Astrocyte (in vitro differentiated cells and primary cell): ENCODE measurements at regions not wholly inside any gene's neighbourhood (a gene's known extent, or its start where the extent isn't known, plus 50 kb on each side); places are given as distances from the start of the nearest gene placed in this dataset.
"Not testable (repeated sequence)": the region's sequence is repeated elsewhere in the genome, so short reads cannot be mapped to it uniquely, and the experiment has no call there.

ENCODE experiments used
- DNase-seq: peaks from one replicate; pipeline ENCODE4 v3.0.0-alpha.2; 2010; ENCODE audit warnings: low read depth
- FAIRE-seq: peaks from 2 replicates; lab custom pipeline; 2011; peaks lifted over from hg19 to GRCh38; lab: Jason Lieb, UNC
- H2AFZ ChIP-seq: 2 replicates; pipeline ENCODE4 v1.6.0; 2012; ENCODE audit warnings: low read depth, low read length, inconsistent platforms
- H3K27ac ChIP-seq: 2 replicates; pipeline ENCODE4 v1.5.1; 2011; ENCODE audit warnings: low read depth, low read length, inconsistent platforms
- H3K27me3 ChIP-seq: 2 replicates; pipeline ENCODE4 v1.6.0; 2011; ENCODE audit warnings: low read length, inconsistent platforms; ENCODE audit not compliant: insufficient read depth
- H3K36me3 ChIP-seq: 2 replicates; pipeline ENCODE4 v1.5.1; 2011; ENCODE audit warnings: low read length, inconsistent platforms; ENCODE audit not compliant: insufficient read depth
- H3K4me1 ChIP-seq: 2 replicates; pipeline ENCODE4 v1.5.1; 2011; ENCODE audit warnings: low read length, inconsistent platforms; ENCODE audit not compliant: insufficient read depth
- H3K4me2 ChIP-seq: 2 replicates; pipeline ENCODE4 v1.6.0; 2012; ENCODE audit warnings: low read length, inconsistent platforms
- H3K4me3 ChIP-seq: 2 replicates; pipeline ENCODE4 v1.5.1; 2011; ENCODE audit warnings: low read depth, mild to moderate bottlenecking, low read length, inconsistent platforms; ENCODE audit not compliant: insufficient read depth
- H3K79me2 ChIP-seq: 2 replicates; pipeline ENCODE4 v1.6.0; 2012; ENCODE audit warnings: mild to moderate bottlenecking, low read length, inconsistent platforms; ENCODE audit not compliant: insufficient read depth
- H3K9ac ChIP-seq: 2 replicates; pipeline ENCODE4 v1.6.0; 2012; ENCODE audit warnings: mild to moderate bottlenecking, low read length, inconsistent platforms
- H3K9me3 ChIP-seq: 2 replicates; pipeline ENCODE4 v1.5.1; 2012; ENCODE audit warnings: low read depth, mild to moderate bottlenecking, low read length, inconsistent platforms; ENCODE audit not compliant: insufficient read depth
- H4K20me1 ChIP-seq: 2 replicates; pipeline ENCODE4 v1.6.0; 2012; ENCODE audit warnings: low read length, inconsistent platforms; ENCODE audit not compliant: insufficient read depth
- H3K27ac Mint-ChIP-seq: one replicate; pipeline ENCODE4 v1.8.0; 2021; ENCODE audit warnings: mild to moderate bottlenecking, mixed read lengths; ENCODE audit not compliant: unreplicated experiment
- H3K27me3 Mint-ChIP-seq: one replicate; pipeline ENCODE4 v1.8.0; 2021; ENCODE audit warnings: low read depth, mixed read lengths; ENCODE audit not compliant: unreplicated experiment
- H3K36me3 Mint-ChIP-seq: one replicate; pipeline ENCODE4 v1.8.0; 2021; ENCODE audit warnings: low read depth, mixed read lengths; ENCODE audit not compliant: unreplicated experiment
- H3K4me1 Mint-ChIP-seq: one replicate; pipeline ENCODE4 v1.8.0; 2021; ENCODE audit warnings: low read depth, mixed read lengths; ENCODE audit not compliant: unreplicated experiment
- H3K4me3 Mint-ChIP-seq: one replicate; pipeline ENCODE4 v1.8.0; 2021; ENCODE audit warnings: mild to moderate bottlenecking, moderate library complexity, mixed read lengths; ENCODE audit not compliant: unreplicated experiment
- H3K9me3 Mint-ChIP-seq: one replicate; pipeline ENCODE4 v1.8.0; 2021; ENCODE audit warnings: mild to moderate bottlenecking, mixed read lengths; ENCODE audit not compliant: unreplicated experiment
- EZH2 ChIP-seq: IDR thresholded peaks from 2 replicates; pipeline ENCODE4 v1.6.1; 2012; ENCODE audit warnings: mild to moderate bottlenecking, low read length, inconsistent platforms; ENCODE audit not compliant: insufficient read depth
- TF ChIP-seq, protein P1 (sequence below): IDR thresholded peaks from 2 replicates; pipeline ENCODE4 v1.5.1; 2011; ENCODE audit warnings: low read depth, mild to moderate bottlenecking, inconsistent platforms, low read length, moderate library complexity; ENCODE audit not compliant: insufficient read depth

- DNase-seq (no peak), FAIRE-seq (no peak)
- Histone ChIP-seq H3K27ac (no peak overlapping the region), H4K20me1 (no peaks in the 10 kb centered on the region), H3K36me3 (no peaks in the 10 kb centered on the region), H3K4me2 (no peak overlapping the region), H2AFZ (no peak overlapping the region), H3K79me2 (no peaks in the 10 kb centered on the region), H3K4me1 (no peaks in the 10 kb centered on the region), H3K9ac (no peak overlapping the region), H3K9me3 (peaks cover 4% of the 10 kb centered on the region), H3K4me3 (no peak overlapping the region), H3K27me3 (no peaks in the 10 kb centered on the region)
- H3K27me3 Mint-ChIP-seq, result no peaks in the 10 kb centered on the region
- H3K27ac Mint-ChIP-seq, result no peak overlapping the region
- H3K4me3 Mint-ChIP-seq, result no peak overlapping the region
- peaks cover 18% of the 10 kb centered on the region for H3K9me3 Mint-ChIP-seq
- H3K36me3 Mint-ChIP-seq, result peaks cover 3% of the 10 kb centered on the region
- TF ChIP-seq EZH2, result no peak
- TF ChIP-seq, protein P1, sequence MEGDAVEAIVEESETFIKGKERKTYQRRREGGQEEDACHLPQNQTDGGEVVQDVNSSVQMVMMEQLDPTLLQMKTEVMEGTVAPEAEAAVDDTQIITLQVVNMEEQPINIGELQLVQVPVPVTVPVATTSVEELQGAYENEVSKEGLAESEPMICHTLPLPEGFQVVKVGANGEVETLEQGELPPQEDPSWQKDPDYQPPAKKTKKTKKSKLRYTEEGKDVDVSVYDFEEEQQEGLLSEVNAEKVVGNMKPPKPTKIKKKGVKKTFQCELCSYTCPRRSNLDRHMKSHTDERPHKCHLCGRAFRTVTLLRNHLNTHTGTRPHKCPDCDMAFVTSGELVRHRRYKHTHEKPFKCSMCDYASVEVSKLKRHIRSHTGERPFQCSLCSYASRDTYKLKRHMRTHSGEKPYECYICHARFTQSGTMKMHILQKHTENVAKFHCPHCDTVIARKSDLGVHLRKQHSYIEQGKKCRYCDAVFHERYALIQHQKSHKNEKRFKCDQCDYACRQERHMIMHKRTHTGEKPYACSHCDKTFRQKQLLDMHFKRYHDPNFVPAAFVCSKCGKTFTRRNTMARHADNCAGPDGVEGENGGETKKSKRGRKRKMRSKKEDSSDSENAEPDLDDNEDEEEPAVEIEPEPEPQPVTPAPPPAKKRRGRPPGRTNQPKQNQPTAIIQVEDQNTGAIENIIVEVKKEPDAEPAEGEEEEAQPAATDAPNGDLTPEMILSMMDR, result no peak
- no peaks in the 10 kb centered on the region for H3K4me1 Mint-ChIP-seq
Observed at GRCh38 chr3:173199568-173199967, 58.5 kb upstream of the SPATA16 start.

GRCh38 chr3:173194868-173195267, 53.8 kb upstream of the SPATA16 start:
- not testable (repeated sequence) for H2AFZ ChIP-seq, H3K9ac ChIP-seq, H3K36me3 ChIP-seq, H3K4me3 ChIP-seq, FAIRE-seq, H4K20me1 ChIP-seq, H3K79me2 ChIP-seq, DNase-seq, H3K4me3 Mint-ChIP-seq, H3K4me1 Mint-ChIP-seq, H3K27me3 ChIP-seq, H3K4me1 ChIP-seq, H3K4me2 ChIP-seq, H3K27ac ChIP-seq, H3K27me3 Mint-ChIP-seq, H3K27ac Mint-ChIP-seq, H3K9me3 ChIP-seq, H3K36me3 Mint-ChIP-seq
- H3K9me3 Mint-ChIP-seq, result peaks cover 12% of the 10 kb centered on the region

DNA sequence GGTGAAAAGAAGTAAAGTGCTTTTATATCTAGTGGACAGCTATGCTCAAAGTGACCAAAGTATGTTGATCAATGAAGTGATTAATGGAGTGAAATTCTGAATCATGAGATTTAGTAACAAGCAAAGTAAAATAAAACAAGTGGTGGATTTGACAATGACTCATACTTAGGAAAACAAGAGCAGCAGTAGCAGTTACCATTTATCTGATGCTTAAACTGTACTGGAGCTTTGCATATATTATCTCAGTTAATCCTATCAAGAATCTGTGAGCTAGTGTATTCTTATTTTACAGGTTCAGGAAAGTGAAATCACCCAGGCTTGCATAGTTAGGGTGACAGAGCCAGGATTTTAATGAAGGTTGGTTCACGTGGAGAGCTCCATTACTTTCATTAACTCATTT, 50.6 kb upstream of the SPATA16 start:
- H4K20me1 ChIP-seq, result no peaks in the 10 kb centered on the region
- H3K27me3 ChIP-seq, result no peaks in the 10 kb centered on the region
- peaks cover 16% of the 10 kb centered on the region for H3K9me3 Mint-ChIP-seq
- no peak overlapping the region for H3K4me3 Mint-ChIP-seq
- H3K4me3 ChIP-seq, result no peak overlapping the region
- H2AFZ ChIP-seq, result no peak overlapping the region
- no peak overlapping the region for H3K9ac ChIP-seq
- peaks cover 3% of the 10 kb centered on the region for H3K36me3 Mint-ChIP-seq
- H3K4me1 Mint-ChIP-seq, result peaks cover 2% of the 10 kb centered on the region
- no peak overlapping the region for H3K27ac ChIP-seq
- no peak overlapping the region for H3K27ac Mint-ChIP-seq
- H3K27me3 Mint-ChIP-seq, result no peaks in the 10 kb centered on the region
- TF ChIP-seq, protein P1, result no peak
- TF ChIP-seq EZH2, result no peak
- no peaks in the 10 kb centered on the region for H3K36me3 ChIP-seq
- no peaks in the 10 kb centered on the region for H3K79me2 ChIP-seq
- FAIRE-seq (no peak), DNase-seq (peak; percentile 76)
- peaks cover 5% of the 10 kb centered on the region for H3K4me1 ChIP-seq
- H3K4me2 ChIP-seq, result no peak overlapping the region
- no peaks in the 10 kb centered on the region for H3K9me3 ChIP-seq
